Natural killer cell treated with Interleukin-12 subunit alpha and Interleukin-12 subunit beta and Interleukin-15 and Interleukin-18, amount 100 ng/mL, for 72 hours (primary cell): ENCODE measurements at regions not wholly inside any gene's neighbourhood (a gene's known extent, or its start where the extent isn't known, plus 50 kb on each side); places are given as distances from the start of the nearest gene placed in this dataset.
"Not testable (repeated sequence)": the region's sequence is repeated elsewhere in the genome, so short reads cannot be mapped to it uniquely, and the experiment has no call there.

Source experiments
- ATAC-seq, 2 donors: fragments of 150-1000 bp; cut with Tn5 transposase in 1 of 2; sonication (Bioruptor Pico), chemical (Tn5 transposase) in 1 of 2; 2 replicates each; pipeline ENCODE4 v1.10.0; 2021
- DNase-seq: peaks from one replicate; pipeline ENCODE4 v3.0.0; 2022; ENCODE audit warnings: low spot score
- H3K27ac Mint-ChIP-seq, 2 donors: 1 replicate in 1 of 2; 2 replicates in 1 of 2; pipeline ENCODE4 v1.8.0; 2022; ENCODE audit warnings: mixed read lengths in 2 of 2, mild to moderate bottlenecking in 1 of 2, moderate library complexity in 1 of 2
- H3K27me3 Mint-ChIP-seq, 2 donors: 1 replicate in 1 of 2; 2 replicates in 1 of 2; pipeline ENCODE4 v1.8.0; 2022; ENCODE audit warnings: mixed read lengths in 2 of 2
- H3K36me3 Mint-ChIP-seq: one replicate; pipeline ENCODE4 v1.8.0; 2022; ENCODE audit warnings: mixed read lengths
- H3K4me1 Mint-ChIP-seq, 2 donors: 1 replicate in 1 of 2; 2 replicates in 1 of 2; pipeline ENCODE4 v1.8.0; 2022; ENCODE audit warnings: low read depth in 2 of 2, mixed read lengths in 2 of 2, mild to moderate bottlenecking in 1 of 2
- H3K4me3 Mint-ChIP-seq: one replicate; pipeline ENCODE4 v1.8.0; 2022; ENCODE audit warnings: mixed read lengths
- H3K9me3 Mint-ChIP-seq: 2 replicates; pipeline ENCODE4 v1.8.0; 2022; ENCODE audit warnings: mixed read lengths

DNA sequence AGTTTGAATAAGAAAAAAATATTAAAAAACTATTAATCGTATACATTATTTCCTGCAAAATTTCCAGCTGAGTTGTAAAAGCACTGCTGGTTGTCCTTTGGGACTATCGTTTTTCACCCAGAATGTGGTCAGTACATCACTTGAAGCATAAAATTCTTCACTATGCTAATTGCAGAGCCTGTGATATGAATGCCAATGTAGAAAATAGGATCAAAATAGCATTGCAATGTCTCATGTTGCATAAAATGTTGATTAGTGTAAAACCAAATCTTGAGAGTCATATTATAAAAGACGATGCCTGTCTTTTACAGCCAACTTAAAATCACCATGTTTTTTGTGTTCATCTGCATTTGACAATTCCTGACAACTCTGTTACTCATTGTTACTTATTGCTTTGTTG is 207.7 kb downstream of the MMUT start:
- ATAC-seq = no peak

DNA sequence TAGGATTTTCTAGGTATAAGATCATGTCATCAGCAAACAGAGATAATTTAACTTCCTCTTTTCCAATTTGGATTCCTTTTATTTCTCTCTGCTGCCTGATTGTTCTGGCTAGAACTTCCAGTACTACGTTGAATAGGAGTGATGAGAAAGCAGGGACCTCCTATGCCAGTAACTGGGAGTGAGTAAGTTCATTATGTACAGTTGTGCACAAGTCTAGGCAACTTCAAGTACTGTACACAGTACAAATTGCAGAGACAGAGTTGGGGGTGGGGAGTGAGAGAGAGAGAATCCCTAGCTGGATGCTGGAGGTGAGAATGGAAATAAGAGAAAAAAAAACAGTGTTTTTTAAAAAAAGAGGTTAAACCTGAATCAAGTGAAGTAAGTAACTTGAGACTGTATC is 210.2 kb downstream of the MMUT start:
- Mint-ChIP-seq H3K27me3 (no peaks in the 10 kb centered on the region), H3K9me3 (peaks cover 5% of the 10 kb centered on the region), H3K4me3 (no peak overlapping the region), H3K4me1 (no peaks in the 10 kb centered on the region), H3K27ac (no peak overlapping the region), H3K36me3 (no peaks in the 10 kb centered on the region)
- DNase-seq (no peak), ATAC-seq (no peak)

More for the DNA sequence above, 207.7 kb downstream of the MMUT start:
- no peak for DNase-seq
- peaks cover 4% of the 10 kb centered on the region for H3K9me3 Mint-ChIP-seq
- no peaks in the 10 kb centered on the region for H3K4me1 Mint-ChIP-seq
- H3K27me3 Mint-ChIP-seq = no peaks in the 10 kb centered on the region
- no peaks in the 10 kb centered on the region for H3K36me3 Mint-ChIP-seq
- no peak overlapping the region for H3K27ac Mint-ChIP-seq
- no peak overlapping the region for H3K4me3 Mint-ChIP-seq

DNA sequence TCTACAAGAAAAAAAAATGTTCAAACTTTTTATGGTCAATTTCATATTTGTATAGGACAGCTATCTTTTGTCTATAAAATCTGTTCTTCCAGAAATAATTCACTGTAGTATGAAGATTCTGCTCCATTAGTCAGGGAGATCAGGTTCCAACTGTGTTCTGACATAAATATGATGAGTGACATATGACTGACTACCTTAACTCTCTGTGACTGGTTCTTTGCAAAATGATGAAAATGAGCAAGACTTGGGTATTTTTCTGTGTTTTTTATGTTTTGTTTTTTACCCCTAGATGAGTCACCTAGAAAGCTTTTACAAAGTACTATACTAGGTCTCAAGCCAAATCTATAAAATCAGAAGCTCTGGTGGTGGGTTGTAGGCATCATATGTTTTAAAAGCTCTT is 229.6 kb downstream of the MMUT start:
- ATAC-seq = no peak
- no peak overlapping the region for H3K4me3 Mint-ChIP-seq
- peaks cover 18% of the 10 kb centered on the region for H3K9me3 Mint-ChIP-seq
- no peak for DNase-seq
- H3K27me3 Mint-ChIP-seq = no peaks in the 10 kb centered on the region
- no peak overlapping the region for H3K27ac Mint-ChIP-seq
- H3K36me3 Mint-ChIP-seq = peaks cover under 1% of the 10 kb centered on the region
- no peaks in the 10 kb centered on the region for H3K4me1 Mint-ChIP-seq

DNA sequence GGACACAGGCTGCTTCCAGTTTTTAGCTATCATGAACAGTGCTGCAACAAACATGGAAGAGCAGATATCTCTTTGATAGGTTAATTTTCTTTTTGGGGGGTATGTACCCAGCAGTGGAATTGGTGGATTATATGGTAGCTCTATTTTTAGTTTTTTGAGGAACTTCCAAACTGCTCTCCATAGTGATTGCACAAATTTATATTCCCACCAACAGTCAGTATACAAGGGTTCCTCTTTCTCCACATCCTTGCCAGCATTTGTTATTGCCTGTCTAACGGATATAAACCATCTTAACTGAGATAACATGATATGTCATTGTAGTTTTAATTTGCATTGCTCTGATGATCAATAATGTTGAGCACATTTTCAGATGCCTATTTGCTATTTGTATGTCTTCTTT is 237.6 kb downstream of the MMUT start:
- Mint-ChIP-seq H3K27me3 (no peaks in the 10 kb centered on the region), H3K27ac (no peak overlapping the region)

DNA sequence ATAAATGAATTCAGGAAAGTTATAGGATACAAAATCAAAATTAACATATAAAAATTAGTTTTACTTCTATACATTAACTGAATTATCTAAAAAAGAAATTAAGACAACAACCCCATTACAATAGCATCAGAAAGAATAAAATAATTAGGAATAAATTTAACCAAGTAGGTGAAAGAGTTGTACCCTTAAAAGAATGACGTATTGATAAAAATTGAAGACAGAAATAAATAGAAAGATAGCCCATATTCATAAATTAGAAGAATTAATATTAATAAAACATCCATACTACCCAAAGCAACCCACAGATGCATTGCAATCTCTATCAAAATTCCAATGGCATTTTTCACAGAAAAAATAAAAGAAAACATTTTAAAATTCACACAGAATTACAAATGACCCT is 242.8 kb downstream of the MMUT start:
- H3K4me3 Mint-ChIP-seq = no peak overlapping the region
- ATAC-seq (no peak), DNase-seq (no peak)
- no peaks in the 10 kb centered on the region for H3K36me3 Mint-ChIP-seq
- H3K4me1 Mint-ChIP-seq = no peaks in the 10 kb centered on the region
- H3K9me3 Mint-ChIP-seq = peaks cover 16% of the 10 kb centered on the region
- no peak overlapping the region for H3K27ac Mint-ChIP-seq
- H3K27me3 Mint-ChIP-seq = no peaks in the 10 kb centered on the region

More for the DNA sequence above, 237.6 kb downstream of the MMUT start:
- Mint-ChIP-seq H3K4me3 (no peak overlapping the region), H3K4me1 (no peaks in the 10 kb centered on the region), H3K9me3 (peaks cover 8% of the 10 kb centered on the region), H3K36me3 (no peaks in the 10 kb centered on the region)
- ATAC-seq = no peak
- no peak for DNase-seq

DNA sequence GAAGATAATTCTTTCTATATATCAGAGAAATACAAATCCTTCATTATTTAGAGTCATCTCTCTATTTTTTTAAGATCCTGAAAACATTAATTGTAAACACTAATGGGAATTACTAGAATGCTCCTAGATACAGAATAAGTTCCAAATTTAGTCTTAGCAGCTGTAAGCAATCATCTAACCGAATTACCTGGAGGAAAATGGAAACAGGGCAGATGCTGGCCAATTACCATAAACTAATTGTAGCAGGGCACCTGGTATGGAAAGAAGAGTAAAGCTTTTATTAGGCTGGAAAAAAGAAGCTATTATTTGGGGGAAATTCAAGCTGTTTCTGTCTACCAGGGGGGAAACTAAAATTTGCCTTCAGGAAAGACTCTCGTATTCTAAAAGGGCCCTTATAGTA is 257.5 kb downstream of the MMUT start:
- Mint-ChIP-seq H3K4me3 (no peak overlapping the region), H3K27me3 (no peaks in the 10 kb centered on the region), H3K9me3 (peaks cover 28% of the 10 kb centered on the region), H3K36me3 (peaks cover 14% of the 10 kb centered on the region), H3K4me1 (no peaks in the 10 kb centered on the region), H3K27ac (no peak overlapping the region)
- DNase-seq = no peak
- no peak for ATAC-seq

DNA sequence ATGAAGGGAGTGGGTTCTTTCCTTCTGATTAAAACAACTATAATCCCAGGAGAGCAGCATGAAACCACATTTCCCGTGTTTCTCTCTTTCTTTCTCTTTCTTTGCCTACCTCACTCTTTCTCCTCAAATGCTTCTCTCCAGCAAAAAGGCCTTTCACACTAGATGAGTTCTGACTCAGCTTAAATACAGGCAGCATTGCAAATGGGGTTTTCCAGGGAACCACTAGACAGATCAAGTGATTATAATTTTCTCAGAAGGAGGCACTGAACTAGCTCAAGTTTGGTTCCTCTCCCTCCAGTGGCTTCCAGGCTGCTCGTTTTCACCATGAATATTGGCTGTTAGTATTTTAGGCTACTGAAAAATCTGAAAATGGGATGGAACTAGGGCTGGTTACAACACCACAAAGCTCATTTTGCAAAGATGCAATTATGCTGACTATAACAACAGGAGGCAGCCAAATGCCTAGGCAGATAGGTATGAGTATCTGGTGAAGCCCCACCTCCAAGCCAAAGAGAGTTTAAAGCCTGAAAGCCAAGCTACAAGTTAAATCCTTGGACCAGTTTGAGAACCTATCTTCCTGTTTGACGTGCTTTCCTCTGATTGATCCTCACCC is 260.0 kb downstream of the MMUT start:
- Mint-ChIP-seq H3K27me3 (no peaks in the 10 kb centered on the region), H3K4me3 (no peak overlapping the region), H3K27ac (no peak overlapping the region), H3K9me3 (peaks cover 29% of the 10 kb centered on the region), H3K36me3 (peaks cover 14% of the 10 kb centered on the region), H3K4me1 (no peaks in the 10 kb centered on the region)
- ATAC-seq (no peak), DNase-seq (no peak)

DNA sequence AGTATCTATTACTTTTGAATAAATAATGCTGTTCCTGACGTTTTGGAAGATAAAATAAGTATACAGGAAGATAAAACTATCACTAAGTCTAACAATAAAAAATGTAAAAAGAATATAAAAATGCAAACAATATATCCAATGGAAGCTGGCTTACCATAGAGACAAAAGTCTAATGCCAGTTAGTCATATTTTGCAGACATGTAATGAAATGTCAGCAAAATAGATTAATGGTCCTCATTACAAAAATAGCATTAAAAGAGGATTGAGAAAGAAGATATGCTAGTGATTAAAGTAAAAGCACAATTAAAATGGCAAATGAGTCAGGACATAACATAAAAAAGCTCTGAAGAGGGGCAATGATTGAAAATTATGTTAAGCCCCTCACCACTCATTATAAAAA is 265.0 kb downstream of the MMUT start:
- Mint-ChIP-seq H3K9me3 (peaks cover 17% of the 10 kb centered on the region), H3K36me3 (peaks cover 4% of the 10 kb centered on the region), H3K4me1 (no peaks in the 10 kb centered on the region), H3K4me3 (no peak overlapping the region), H3K27me3 (no peaks in the 10 kb centered on the region), H3K27ac (no peak overlapping the region)
- ATAC-seq (no peak), DNase-seq (no peak)

DNA sequence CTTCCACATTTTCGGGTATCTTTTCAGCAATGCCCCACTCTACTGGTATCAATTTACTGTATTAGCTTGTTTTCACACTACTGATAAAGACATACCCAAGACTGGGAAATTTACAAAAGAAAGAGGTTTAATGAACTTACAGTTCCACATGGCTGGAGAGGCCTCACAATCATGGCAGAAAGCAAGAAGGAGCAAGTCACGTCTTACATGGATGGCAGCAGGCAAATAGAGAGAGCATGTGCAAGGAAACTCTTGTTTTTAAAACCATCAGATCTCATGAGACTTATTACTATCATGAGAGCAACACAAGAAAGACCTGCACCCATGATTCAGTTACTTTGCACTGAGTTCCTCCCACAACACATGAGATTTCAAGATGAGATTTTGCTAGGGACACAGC is 300.7 kb downstream of the MMUT start:
- not testable (repeated sequence) for ATAC-seq, H3K4me1 Mint-ChIP-seq, H3K36me3 Mint-ChIP-seq, H3K27me3 Mint-ChIP-seq, H3K27ac Mint-ChIP-seq, H3K4me3 Mint-ChIP-seq, DNase-seq
- peaks cover 17% of the 10 kb centered on the region for H3K9me3 Mint-ChIP-seq

DNA sequence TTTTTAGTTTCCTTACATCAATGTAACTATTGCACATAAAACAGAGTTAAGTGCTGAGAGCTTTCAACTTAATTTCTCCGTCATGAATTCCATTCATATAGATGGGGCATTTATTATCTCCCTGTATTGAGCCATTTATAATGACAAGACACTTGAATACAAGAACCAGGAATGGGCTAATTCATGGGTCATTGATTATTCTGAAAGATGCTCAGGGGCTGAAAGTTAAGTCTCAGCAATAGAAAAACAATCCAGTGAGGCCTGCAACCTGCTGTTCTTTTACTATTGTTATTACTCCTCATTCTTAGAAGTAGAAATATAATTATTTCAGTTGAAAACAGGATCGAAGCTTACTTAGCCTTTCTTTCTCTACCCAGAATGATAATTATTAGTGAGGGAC is 307.7 kb downstream of the MMUT start:
- no peak for ATAC-seq
- Mint-ChIP-seq H3K9me3 (peaks cover 7% of the 10 kb centered on the region), H3K4me3 (no peak overlapping the region), H3K36me3 (peaks cover 7% of the 10 kb centered on the region), H3K27me3 (no peaks in the 10 kb centered on the region), H3K4me1 (no peaks in the 10 kb centered on the region), H3K27ac (no peak overlapping the region)
- DNase-seq = no peak

DNA sequence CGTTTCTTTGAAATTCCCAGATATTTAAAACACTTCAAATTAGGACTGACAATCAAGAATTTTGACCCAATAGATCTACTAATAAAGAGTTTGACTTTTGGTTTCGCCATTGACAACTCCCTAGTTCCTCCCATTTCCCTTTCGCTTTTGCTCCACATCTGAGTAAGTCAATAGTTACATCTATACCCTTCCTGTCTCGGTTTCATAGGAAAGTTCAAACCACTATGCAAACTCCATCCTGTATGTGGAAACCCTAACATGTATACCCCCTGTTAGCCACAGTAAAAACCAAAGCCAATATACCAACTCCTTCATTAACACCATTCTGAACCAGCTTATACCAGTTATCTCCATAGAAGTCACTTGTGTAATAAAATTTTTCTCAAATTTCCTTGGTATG is 311.1 kb downstream of the MMUT start:
- H3K4me1 Mint-ChIP-seq = no peaks in the 10 kb centered on the region
- H3K9me3 Mint-ChIP-seq = peaks cover 31% of the 10 kb centered on the region
- no peak overlapping the region for H3K4me3 Mint-ChIP-seq

DNA sequence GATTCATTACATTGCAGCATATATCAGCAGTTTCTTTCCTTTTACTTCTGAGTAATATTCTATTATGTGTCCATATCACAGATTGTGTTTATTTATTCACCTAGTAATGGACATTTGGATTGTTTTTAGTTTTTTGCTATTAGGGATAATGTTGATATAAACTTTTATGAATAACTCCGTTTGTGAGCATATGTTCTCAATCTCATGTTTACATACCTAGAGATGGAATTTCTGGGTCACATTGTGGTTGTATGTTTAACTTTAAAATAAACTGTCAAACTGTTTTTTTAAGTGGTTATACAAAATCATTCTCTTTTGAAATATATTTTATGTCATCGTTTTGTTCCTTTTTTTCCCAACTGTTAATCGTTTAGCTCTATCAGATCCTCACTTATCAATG is 311.6 kb downstream of the MMUT start:
- peaks cover 15% of the 10 kb centered on the region for H3K36me3 Mint-ChIP-seq
- H3K4me1 Mint-ChIP-seq = no peaks in the 10 kb centered on the region
- H3K9me3 Mint-ChIP-seq = peaks cover 35% of the 10 kb centered on the region
- no peak overlapping the region for H3K27ac Mint-ChIP-seq
- ATAC-seq (no peak), DNase-seq (no peak)
- H3K27me3 Mint-ChIP-seq = no peaks in the 10 kb centered on the region
- H3K4me3 Mint-ChIP-seq = no peak overlapping the region

More for the DNA sequence above, 311.1 kb downstream of the MMUT start:
- H3K36me3 Mint-ChIP-seq = peaks cover 15% of the 10 kb centered on the region
- no peak for DNase-seq
- no peak overlapping the region for H3K27ac Mint-ChIP-seq
- no peaks in the 10 kb centered on the region for H3K27me3 Mint-ChIP-seq
- ATAC-seq = no peak

DNA sequence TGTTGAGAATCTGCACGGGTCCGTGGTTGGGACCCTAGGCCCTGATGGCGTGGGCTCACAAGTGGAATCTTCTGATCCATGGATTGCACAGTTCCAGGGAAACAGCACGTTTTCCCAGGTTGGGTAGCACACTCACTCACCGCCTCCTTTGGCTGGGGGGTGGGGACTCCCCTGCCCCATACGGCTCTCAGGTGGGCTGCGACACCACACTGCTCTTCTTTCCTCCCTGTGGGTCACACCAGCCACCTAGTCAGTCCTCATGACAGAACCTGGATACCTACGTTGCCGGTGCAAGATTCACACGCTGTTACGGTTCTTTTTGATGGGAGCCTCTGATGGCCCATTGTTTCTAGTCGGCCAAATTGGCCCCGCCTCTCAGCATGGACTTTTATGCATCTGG is 312.0 kb downstream of the MMUT start:
- Mint-ChIP-seq H3K27ac (no peak overlapping the region), H3K4me1 (no peaks in the 10 kb centered on the region), H3K9me3 (peaks cover 35% of the 10 kb centered on the region), H3K36me3 (peaks cover 17% of the 10 kb centered on the region), H3K4me3 (no peak overlapping the region), H3K27me3 (no peaks in the 10 kb centered on the region)
- ATAC-seq (no peak), DNase-seq (no peak)

DNA sequence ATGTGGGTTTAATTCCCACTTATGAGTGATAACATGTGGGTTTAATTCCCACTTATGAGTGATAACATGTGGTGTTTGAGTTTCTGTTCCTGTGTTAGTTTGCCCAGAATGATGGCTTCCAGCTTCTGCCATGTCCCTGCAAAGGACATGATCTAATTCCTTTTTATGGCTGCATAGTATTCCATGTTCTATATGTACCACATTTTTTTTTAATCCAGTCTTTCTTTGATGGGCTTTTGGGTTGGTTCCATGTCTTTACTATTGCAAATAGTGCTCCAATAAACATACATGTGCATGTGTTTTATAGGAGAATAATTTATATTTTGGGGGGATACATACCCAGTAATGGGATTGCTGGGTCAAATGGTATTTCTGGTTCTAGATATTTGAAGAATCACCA is 317.8 kb downstream of the MMUT start:
- H3K36me3 Mint-ChIP-seq = peaks cover 14% of the 10 kb centered on the region
- H3K27ac Mint-ChIP-seq = no peak overlapping the region
- no peaks in the 10 kb centered on the region for H3K27me3 Mint-ChIP-seq
- H3K4me3 Mint-ChIP-seq = no peak overlapping the region
- no peak for DNase-seq
- H3K9me3 Mint-ChIP-seq = peaks cover 38% of the 10 kb centered on the region
- no peak for ATAC-seq
- H3K4me1 Mint-ChIP-seq = no peaks in the 10 kb centered on the region

DNA sequence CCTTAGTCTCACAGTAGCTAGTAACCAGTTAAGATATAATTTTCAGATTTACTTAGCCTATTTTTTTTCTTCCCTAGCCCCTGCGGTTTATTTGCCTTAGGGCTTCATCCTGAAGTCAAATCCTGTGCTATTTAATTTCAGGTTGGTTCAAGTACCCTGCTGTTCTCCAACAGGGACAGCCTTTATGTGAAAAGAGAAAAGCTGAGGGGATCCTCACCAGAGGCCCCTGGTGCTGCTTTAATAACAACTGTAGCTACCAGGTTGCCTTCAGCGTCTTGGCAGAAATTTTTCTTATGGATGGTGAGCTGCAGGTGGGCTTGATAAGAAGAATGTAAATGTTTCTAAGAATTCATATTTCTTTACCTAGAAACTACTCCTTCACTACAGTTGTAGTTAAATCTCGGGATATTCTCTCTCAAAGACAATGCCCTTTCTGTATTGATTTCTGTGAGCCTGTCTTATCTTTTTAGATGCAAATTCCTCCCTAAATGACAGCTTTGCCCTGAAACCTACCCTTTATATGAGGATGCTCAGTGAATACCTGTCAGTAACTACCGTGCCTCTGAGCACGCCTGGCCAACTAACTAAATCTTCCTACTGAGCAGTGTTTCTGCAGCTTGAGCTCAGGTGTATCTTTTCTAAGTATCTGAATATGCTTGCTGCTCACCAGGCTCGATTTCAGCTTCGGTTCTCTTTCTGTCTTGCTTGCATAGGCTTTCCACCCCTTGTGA is 320.5 kb downstream of the MMUT start:
- DNase-seq = no peak
- Mint-ChIP-seq H3K36me3 (peaks cover 5% of the 10 kb centered on the region), H3K27ac (no peak overlapping the region), H3K27me3 (no peaks in the 10 kb centered on the region), H3K4me3 (no peak overlapping the region), H3K9me3 (peaks cover 17% of the 10 kb centered on the region), H3K4me1 (no peaks in the 10 kb centered on the region)
- no peak for ATAC-seq
